ENCODE measurements at regions not wholly inside any gene's neighbourhood (a gene's known extent, or its start where the extent isn't known, plus 50 kb on each side); places are given as distances from the start of the nearest gene placed in this dataset.

DNA sequence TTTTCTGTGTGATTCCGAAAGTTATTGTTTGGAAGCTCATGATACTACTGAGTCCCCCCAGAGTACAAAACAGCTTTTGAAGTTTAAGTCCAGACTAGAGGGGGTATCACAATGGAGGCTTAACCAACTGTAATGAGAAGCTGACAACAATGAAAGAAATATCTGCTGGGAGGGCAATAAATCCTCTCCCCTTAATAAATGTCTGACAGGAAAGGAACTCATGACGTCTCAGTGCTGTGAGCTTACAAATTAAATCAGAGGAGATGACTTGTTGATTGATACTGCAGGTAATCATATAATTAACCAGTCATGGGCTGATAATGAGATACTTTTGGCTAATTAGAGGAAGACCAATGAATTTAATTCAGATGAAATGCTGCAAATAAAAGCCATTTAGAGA, 102.6 kb upstream of the WDR11 start:
- no peak overlapping the region for H3K4me3 ChIP-seq
- TF ChIP-seq, protein P1, sequence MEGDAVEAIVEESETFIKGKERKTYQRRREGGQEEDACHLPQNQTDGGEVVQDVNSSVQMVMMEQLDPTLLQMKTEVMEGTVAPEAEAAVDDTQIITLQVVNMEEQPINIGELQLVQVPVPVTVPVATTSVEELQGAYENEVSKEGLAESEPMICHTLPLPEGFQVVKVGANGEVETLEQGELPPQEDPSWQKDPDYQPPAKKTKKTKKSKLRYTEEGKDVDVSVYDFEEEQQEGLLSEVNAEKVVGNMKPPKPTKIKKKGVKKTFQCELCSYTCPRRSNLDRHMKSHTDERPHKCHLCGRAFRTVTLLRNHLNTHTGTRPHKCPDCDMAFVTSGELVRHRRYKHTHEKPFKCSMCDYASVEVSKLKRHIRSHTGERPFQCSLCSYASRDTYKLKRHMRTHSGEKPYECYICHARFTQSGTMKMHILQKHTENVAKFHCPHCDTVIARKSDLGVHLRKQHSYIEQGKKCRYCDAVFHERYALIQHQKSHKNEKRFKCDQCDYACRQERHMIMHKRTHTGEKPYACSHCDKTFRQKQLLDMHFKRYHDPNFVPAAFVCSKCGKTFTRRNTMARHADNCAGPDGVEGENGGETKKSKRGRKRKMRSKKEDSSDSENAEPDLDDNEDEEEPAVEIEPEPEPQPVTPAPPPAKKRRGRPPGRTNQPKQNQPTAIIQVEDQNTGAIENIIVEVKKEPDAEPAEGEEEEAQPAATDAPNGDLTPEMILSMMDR (IDR thresholded peaks at IDR 0.05) = no peak
- no peak overlapping the region for H3K27ac ChIP-seq
- DNase-seq (ENCODE audit: low spot score) = no peak

DNA sequence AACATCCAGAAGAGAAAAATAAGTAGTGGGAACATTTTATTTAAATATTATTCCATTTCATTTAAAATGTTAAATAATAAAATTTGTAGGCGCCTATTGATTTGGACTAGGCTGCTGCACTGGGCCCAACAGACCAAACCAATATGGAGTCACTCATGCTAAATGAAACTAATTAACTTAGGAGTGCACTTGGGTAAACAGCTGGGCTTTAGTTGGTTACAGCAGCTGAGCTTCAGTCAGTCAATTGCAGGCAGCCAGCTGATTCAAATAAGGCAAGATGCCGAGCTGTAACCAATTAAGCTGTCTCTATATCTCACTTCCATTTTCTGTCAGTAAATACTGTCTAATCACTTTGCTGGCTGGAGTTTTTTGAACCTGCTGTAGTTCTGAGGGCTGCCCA, 102.1 kb upstream of the WDR11 start:
- no peak for DNase-seq (ENCODE audit: low spot score)
- no peak overlapping the region for H3K27ac ChIP-seq
- TF ChIP-seq, protein P1 (IDR thresholded peaks at IDR 0.05) = no peak

DNA sequence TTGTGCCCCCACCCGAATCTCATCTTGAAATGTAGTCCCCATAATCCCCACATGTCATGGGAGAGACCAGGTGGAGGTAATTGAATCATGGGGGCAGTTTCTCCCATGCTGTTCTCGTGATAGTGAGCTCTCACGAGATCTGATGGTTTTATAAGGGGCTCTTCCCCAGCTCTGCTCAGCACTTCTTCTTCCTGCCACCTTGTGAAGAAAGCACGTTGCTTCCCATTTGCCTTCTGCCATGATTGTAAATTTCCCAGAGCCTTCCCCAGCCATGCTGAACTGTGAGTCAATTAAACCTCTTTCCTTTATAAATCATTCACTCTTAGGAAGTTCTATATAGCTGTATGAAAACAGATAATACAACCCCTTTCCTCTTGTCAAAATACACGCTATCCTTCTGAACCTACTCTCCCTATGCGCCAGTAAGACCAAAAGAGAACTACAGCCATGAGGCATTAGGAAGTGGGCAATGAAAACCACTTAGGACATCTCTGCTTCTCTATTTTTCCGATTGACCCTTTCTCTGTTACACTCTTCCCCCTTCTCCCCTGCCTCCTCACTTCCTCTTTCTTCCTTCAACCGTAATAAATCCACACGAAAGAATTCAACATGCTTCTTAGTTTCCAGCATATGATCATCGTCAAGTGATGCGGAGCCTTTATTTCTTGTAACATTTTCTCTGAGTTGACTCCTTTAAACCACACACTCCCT, 101.2 kb upstream of the WDR11 start:
- TF ChIP-seq, protein P1 (IDR thresholded peaks at IDR 0.05) = no peak
- no peak overlapping the region for H3K4me3 ChIP-seq
- DNase-seq (ENCODE audit: low spot score) = no peak
- H3K27ac ChIP-seq = peak overlapping the region in 1 of 2 donors; percentile 28

More for the DNA sequence above, 102.1 kb upstream of the WDR11 start:
- no peak overlapping the region for H3K4me3 ChIP-seq

DNA sequence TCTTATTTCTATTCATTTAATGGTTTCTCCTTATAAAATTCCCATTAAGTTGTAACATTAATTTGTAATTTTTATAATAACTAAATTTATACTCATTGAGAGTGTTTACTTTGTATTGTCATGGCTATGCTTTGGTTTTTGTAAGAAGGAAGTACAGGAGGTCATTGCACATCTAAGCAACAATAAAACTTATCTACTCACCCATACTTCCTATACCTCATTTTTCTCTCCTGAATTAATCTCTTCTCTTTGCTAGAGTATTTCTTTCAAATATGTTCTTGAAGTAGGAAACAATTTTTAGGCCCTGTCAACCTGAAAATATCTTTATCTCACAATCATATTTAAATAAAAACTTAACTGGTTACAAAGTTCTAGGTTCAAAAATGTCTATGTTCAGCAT, 95.4 kb upstream of the WDR11 start:
- TF ChIP-seq, protein P1 (IDR thresholded peaks at IDR 0.05) = no peak
- no peak overlapping the region for H3K27ac ChIP-seq
- DNase-seq (ENCODE audit: low spot score) = no peak

DNA sequence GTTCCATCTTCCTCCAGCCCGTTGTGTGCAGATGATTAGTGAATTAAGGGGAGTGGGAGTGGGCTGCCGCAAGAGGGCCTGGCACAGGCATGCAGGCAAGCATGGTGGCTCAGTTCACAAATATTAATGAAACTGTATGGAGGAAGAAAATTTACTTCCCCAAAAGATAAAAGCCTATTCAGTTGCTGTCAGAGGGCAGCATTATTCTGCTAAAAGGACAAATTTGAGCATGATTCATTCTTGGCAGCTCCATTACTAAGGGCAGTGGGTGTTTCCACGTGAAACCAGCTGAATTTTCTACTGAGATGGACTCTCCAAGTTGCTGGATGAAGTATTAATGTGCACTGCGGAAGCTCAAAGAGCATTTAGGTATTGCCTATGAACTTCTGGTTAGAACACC, 90.9 kb upstream of the WDR11 start:
- Histone ChIP-seq H3K27ac (no peak overlapping the region), H3K4me3 (no peak overlapping the region)
- DNase-seq (ENCODE audit: low spot score) = no peak
- TF ChIP-seq, protein P1 (IDR thresholded peaks at IDR 0.05) = no peak

More for the DNA sequence above, 95.4 kb upstream of the WDR11 start:
- H3K4me3 ChIP-seq = no peak overlapping the region

DNA sequence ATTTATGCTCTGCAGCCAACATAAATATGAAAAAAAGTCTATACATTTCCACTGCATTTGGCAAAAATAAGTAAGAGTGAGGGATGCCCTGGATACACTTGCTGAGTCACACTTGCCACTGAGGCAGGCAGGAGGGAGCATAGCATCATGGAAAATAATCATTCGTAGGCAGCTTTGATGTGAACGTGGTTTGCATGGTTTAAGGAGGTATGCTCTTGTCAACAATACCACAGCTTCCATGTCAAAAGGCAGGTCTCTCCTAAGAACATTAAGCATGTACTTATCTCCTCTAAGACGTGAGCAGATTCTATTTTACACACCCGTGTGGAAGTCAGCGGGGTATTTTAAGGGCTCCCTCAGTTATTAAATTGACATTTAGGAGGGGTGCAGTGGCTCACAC, 89.2 kb upstream of the WDR11 start:
- TF ChIP-seq, protein P1 (IDR thresholded peaks at IDR 0.05) = no peak
- Histone ChIP-seq H3K27ac (no peak overlapping the region), H3K4me3 (no peak overlapping the region)
- DNase-seq (ENCODE audit: low spot score) = no peak

DNA sequence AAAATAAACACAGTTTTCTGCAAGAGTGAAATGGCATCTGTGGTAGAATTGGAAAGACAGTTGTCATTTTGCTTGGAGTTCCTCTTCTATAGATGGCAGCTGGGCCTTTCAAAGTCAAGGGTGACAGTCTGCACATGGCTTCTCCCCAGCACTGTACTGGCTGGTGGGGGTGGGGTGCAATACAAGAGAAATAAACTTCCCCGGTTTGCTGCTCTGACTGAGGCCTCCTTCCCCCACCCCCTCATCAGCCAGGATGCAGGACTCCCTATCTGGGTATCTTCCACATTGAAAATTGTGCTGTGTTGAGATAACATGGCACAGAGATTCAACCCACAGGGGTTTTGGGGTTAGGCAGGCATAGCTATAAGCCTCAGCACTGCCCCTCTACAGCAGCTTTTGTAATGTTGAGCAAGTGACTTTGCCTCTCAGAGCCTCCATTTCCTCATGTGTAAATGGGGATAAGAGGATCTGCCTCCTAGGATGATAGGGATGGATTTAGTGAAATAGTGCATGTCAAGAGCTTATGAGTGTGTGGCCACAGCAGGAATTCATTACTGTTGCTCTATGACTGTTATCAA, 85.8 kb upstream of the WDR11 start:
- DNase-seq (ENCODE audit: low spot score) = no peak
- no peak overlapping the region for H3K27ac ChIP-seq
- no peak overlapping the region for H3K4me3 ChIP-seq
- TF ChIP-seq, protein P1 (IDR thresholded peaks at IDR 0.05) = no peak

Data from coronary artery (tissue), 2 donors.